KOPT-K1 (cell line): ENCODE measurements at regions not wholly inside any gene's neighbourhood (a gene's known extent, or its start where the extent isn't known, plus 50 kb on each side); places are given as distances from the start of the nearest gene placed in this dataset.

Experiments used
- H3K27ac ChIP-seq: fragments of 200-600 bp; sonication (generic); 2 replicates; pipeline ENCODE4 v1.5.1; 2016; ENCODE audit warnings: antibody characterized with exemption, mild to moderate bottlenecking, low read depth, low read length; ENCODE audit not compliant: poor library complexity, severe bottlenecking
- H3K36me3 ChIP-seq: fragments of 200-600 bp; sonication (generic); 2 replicates; pipeline ENCODE4 v1.5.1; 2017; ENCODE audit warnings: antibody characterized with exemption, mild to moderate bottlenecking, low read length, moderate library complexity; ENCODE audit not compliant: insufficient read depth
- H3K9me3 ChIP-seq: fragments of 200-600 bp; sonication (generic); 2 replicates; pipeline ENCODE4 v1.5.1; 2017; ENCODE audit warnings: antibody characterized with exemption, low read length, mild to moderate bottlenecking; ENCODE audit not compliant: insufficient read depth, poor library complexity, severe bottlenecking

GRCh38 chr18:77897606-77898005 is 648.0 kb downstream of the GALR1 start:
- no peaks in the 10 kb centered on the region for H3K36me3 ChIP-seq
- no peaks in the 10 kb centered on the region for H3K9me3 ChIP-seq

GRCh38 chr18:77899972-77900754 is 650.5 kb downstream of the GALR1 start:
- Histone ChIP-seq H3K9me3 (no peaks in the 10 kb centered on the region), H3K27ac (no peak overlapping the region), H3K36me3 (no peaks in the 10 kb centered on the region)

More at GRCh38 chr18:77897606-77898005, 648.0 kb downstream of the GALR1 start:
- H3K27ac ChIP-seq: no peak overlapping the region

GRCh38 chr18:77905011-77905410 is 655.4 kb downstream of the GALR1 start:
- no peaks in the 10 kb centered on the region for H3K9me3 ChIP-seq
- no peak overlapping the region for H3K27ac ChIP-seq
- no peaks in the 10 kb centered on the region for H3K36me3 ChIP-seq

- Histone ChIP-seq H3K27ac (no peak overlapping the region), H3K36me3 (no peaks in the 10 kb centered on the region), H3K9me3 (no peaks in the 10 kb centered on the region)
Observed at GRCh38 chr18:77905449-77906055, 655.9 kb downstream of the GALR1 start.

- Histone ChIP-seq H3K9me3 (no peaks in the 10 kb centered on the region), H3K27ac (no peak overlapping the region), H3K36me3 (no peaks in the 10 kb centered on the region)
Observed at GRCh38 chr18:77906103-77906892, 656.6 kb downstream of the GALR1 start.

GRCh38 chr18:77910347-77910746 is 660.7 kb downstream of the GALR1 start:
- Histone ChIP-seq H3K9me3 (no peaks in the 10 kb centered on the region), H3K36me3 (no peaks in the 10 kb centered on the region), H3K27ac (no peak overlapping the region)

- Histone ChIP-seq H3K27ac (no peak overlapping the region), H3K36me3 (no peaks in the 10 kb centered on the region), H3K9me3 (no peaks in the 10 kb centered on the region)
Observed at GRCh38 chr18:77911971-77912605, 662.4 kb downstream of the GALR1 start.

- H3K9me3 ChIP-seq: no peaks in the 10 kb centered on the region
- H3K36me3 ChIP-seq: no peaks in the 10 kb centered on the region
- H3K27ac ChIP-seq: no peak overlapping the region
Observed at GRCh38 chr18:77918730-77919129, 669.1 kb downstream of the GALR1 start.

- Histone ChIP-seq H3K36me3 (no peaks in the 10 kb centered on the region), H3K9me3 (no peaks in the 10 kb centered on the region), H3K27ac (no peak overlapping the region)
Observed at GRCh38 chr18:77919923-77920322, 670.3 kb downstream of the GALR1 start.

- Histone ChIP-seq H3K36me3 (no peaks in the 10 kb centered on the region), H3K27ac (no peak overlapping the region), H3K9me3 (no peaks in the 10 kb centered on the region)
Observed at GRCh38 chr18:77935342-77935741, 685.7 kb downstream of the GALR1 start.

- Histone ChIP-seq H3K27ac (no peak overlapping the region), H3K9me3 (no peaks in the 10 kb centered on the region), H3K36me3 (no peaks in the 10 kb centered on the region)
Observed at GRCh38 chr18:77940566-77940965, 690.9 kb downstream of the GALR1 start.

GRCh38 chr18:77944533-77944932 is 694.9 kb downstream of the GALR1 start:
- H3K36me3 ChIP-seq: no peaks in the 10 kb centered on the region
- no peak overlapping the region for H3K27ac ChIP-seq
- no peaks in the 10 kb centered on the region for H3K9me3 ChIP-seq

- peaks cover 9% of the 10 kb centered on the region for H3K9me3 ChIP-seq
- H3K27ac ChIP-seq: no peak overlapping the region
- H3K36me3 ChIP-seq: no peaks in the 10 kb centered on the region
Observed at GRCh38 chr18:77948567-77948966, 698.9 kb downstream of the GALR1 start.

GRCh38 chr18:77949355-77949973 is 699.8 kb downstream of the GALR1 start:
- no peak overlapping the region for H3K27ac ChIP-seq

More at GRCh38 chr18:77949355-77949973, 699.8 kb downstream of the GALR1 start:
- H3K9me3 ChIP-seq: peaks cover 9% of the 10 kb centered on the region
- no peaks in the 10 kb centered on the region for H3K36me3 ChIP-seq
